Left lung (tissue), 4 donors: ENCODE measurements at regions not wholly inside any gene's neighbourhood (a gene's known extent, or its start where the extent isn't known, plus 50 kb on each side); places are given as distances from the start of the nearest gene placed in this dataset.
A peak's percentile ranks its signal among the peaks of the same experiment; 100 is the strongest.

Source experiments
- ATAC-seq: fragments of 200-7000 bp; cut with Tn5 transposase; one replicate; pipeline ENCODE4 v1.9.1; 2020; ENCODE audit warnings: moderate library complexity
- DNase-seq, 4 donors: peaks; one replicate each; pipeline ENCODE4 v3.0.0-alpha.2; 2013 to 2020
- H3K27ac ChIP-seq, 2 donors: fragments of 200-600 bp; sonication (generic) in 1 of 2; one replicate each; pipeline versions ENCODE4 v1.5.0 to v1.8.0; 2020 to 2021
- H3K27me3 ChIP-seq, 2 donors: fragments of 200-600 bp; sonication (generic) in 1 of 2; one replicate each; pipeline versions ENCODE4 v1.5.0 to v1.8.0; 2020 to 2021
- H3K36me3 ChIP-seq, 2 donors: fragments of 200-600 bp; sonication (generic) in 1 of 2; one replicate each; pipeline versions ENCODE4 v1.5.0 to v1.8.0; 2020 to 2021
- H3K4me1 ChIP-seq, 2 donors: fragments of 200-600 bp; one replicate each; pipeline ENCODE4 v1.8.0; 2021
- H3K4me3 ChIP-seq, 2 donors: fragments of 200-600 bp; sonication (generic) in 1 of 2; one replicate each; pipeline versions ENCODE4 v1.5.0 to v1.8.0; 2020 to 2021; ENCODE audit warnings: mild to moderate bottlenecking in 1 of 2
- H3K9me3 ChIP-seq, 2 donors: fragments of 200-600 bp; sonication (generic) in 1 of 2; one replicate each; pipeline versions ENCODE4 v1.5.0 to v1.8.0; 2020 to 2021
- CTCF ChIP-seq, 2 donors: fragments of 200-600 bp; sonication (generic) in 1 of 2; IDR thresholded peaks; one replicate each; pipeline versions ENCODE4 v1.5.0 to v1.8.0; 2021; ENCODE audit warnings: antibody characterized with exemption in 2 of 2
- intact Hi-C, 2 donors: fragments of 100-400 bp; cut with DNase I; formaldehyde crosslinking; loops; one replicate each; pipeline versions ENCODE4 v1.11.2 to v1.14.2; 2022
- donor health status: DM: no; HTN: yes; CAD: no.
- donor health status: DM: no; HTN: no; CAD: no.

GRCh38 chr4:3388471-3389232 is 53.1 kb upstream of the HGFAC start:
- ATAC-seq (peak; percentile 17), DNase-seq (peak in 2 of 4 donors; percentile 34 to 54)
- intact Hi-C loops, result no loop called here
- H3K9me3 ChIP-seq, result no peaks in the 10 kb centered on the region
- H3K27me3 ChIP-seq, result no peaks in the 10 kb centered on the region
- no peaks in the 10 kb centered on the region for H3K36me3 ChIP-seq
- peaks cover 0 to 64% of the 10 kb centered on the region in 2 donors for H3K4me1 ChIP-seq
- peak overlapping the region; percentile 84 to 86 for H3K27ac ChIP-seq
- H3K4me3 ChIP-seq, result peak overlapping the region; percentile 16 to 19
- TF ChIP-seq CTCF (IDR thresholded peaks at IDR 0.05), result no peak

GRCh38 chr4:3389233-3390215 is 52.2 kb upstream of the HGFAC start:
- Histone ChIP-seq H3K4me3 (peak overlapping the region; percentile 16 to 19), H3K9me3 (no peaks in the 10 kb centered on the region), H3K27me3 (no peaks in the 10 kb centered on the region), H3K36me3 (no peaks in the 10 kb centered on the region), H3K4me1 (peaks cover 0 to 60% of the 10 kb centered on the region in 2 donors), H3K27ac (peak overlapping the region; percentile 84 to 86)
- no peak for TF ChIP-seq CTCF (IDR thresholded peaks at IDR 0.05)
- intact Hi-C loops, result no loop called here
- ATAC-seq (no peak), DNase-seq (peak in 1 of 4 donors; percentile 69)

- no peak for DNase-seq
- H3K27me3 ChIP-seq, result no peaks in the 10 kb centered on the region
- no peak for ATAC-seq
- no peak overlapping the region for H3K27ac ChIP-seq
- H3K4me1 ChIP-seq, result peaks cover 0 to 52% of the 10 kb centered on the region in 2 donors
- no peak overlapping the region for H3K4me3 ChIP-seq
- H3K9me3 ChIP-seq, result no peaks in the 10 kb centered on the region
- TF ChIP-seq CTCF (IDR thresholded peaks at IDR 0.05), result no peak
- intact Hi-C loops, result no loop called here
- H3K36me3 ChIP-seq, result no peaks in the 10 kb centered on the region
These were observed 51.4 kb upstream of the HGFAC start for GRCh38 chr4:3390288-3390811.

DNA sequence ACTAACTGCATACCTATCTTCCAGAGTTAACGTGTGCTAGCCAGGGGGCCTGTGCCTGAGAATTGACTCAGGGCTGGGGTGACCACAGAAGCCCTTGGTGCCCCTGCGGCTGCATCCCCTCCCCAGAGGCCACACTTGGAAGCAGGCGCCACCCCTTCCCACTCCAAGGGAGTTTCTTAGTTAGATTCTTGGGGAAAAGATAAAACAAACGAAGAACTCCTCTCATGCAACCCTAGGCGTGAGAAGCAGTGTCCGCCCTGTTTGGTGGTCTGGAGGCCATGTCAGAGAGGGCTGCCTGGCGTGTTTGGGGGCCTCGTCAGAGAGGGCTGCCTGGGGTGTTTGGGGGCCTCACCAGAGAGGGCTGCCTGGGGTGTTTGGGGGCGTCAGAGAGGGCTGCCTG is 50.3 kb upstream of the HGFAC start:
- Histone ChIP-seq H3K4me1 (peaks cover 0 to 41% of the 10 kb centered on the region in 2 donors), H3K4me3 (no peak overlapping the region), H3K27ac (no peak overlapping the region), H3K36me3 (no peaks in the 10 kb centered on the region), H3K9me3 (no peaks in the 10 kb centered on the region), H3K27me3 (no peaks in the 10 kb centered on the region)
- no peak for TF ChIP-seq CTCF (IDR thresholded peaks at IDR 0.05)
- no peak for DNase-seq
- intact Hi-C loops, result no loop called here
- no peak for ATAC-seq
